ENCODE measurements at regions not wholly inside any gene's neighbourhood (a gene's known extent, or its start where the extent isn't known, plus 50 kb on each side); places are given as distances from the start of the nearest gene placed in this dataset.

DNA sequence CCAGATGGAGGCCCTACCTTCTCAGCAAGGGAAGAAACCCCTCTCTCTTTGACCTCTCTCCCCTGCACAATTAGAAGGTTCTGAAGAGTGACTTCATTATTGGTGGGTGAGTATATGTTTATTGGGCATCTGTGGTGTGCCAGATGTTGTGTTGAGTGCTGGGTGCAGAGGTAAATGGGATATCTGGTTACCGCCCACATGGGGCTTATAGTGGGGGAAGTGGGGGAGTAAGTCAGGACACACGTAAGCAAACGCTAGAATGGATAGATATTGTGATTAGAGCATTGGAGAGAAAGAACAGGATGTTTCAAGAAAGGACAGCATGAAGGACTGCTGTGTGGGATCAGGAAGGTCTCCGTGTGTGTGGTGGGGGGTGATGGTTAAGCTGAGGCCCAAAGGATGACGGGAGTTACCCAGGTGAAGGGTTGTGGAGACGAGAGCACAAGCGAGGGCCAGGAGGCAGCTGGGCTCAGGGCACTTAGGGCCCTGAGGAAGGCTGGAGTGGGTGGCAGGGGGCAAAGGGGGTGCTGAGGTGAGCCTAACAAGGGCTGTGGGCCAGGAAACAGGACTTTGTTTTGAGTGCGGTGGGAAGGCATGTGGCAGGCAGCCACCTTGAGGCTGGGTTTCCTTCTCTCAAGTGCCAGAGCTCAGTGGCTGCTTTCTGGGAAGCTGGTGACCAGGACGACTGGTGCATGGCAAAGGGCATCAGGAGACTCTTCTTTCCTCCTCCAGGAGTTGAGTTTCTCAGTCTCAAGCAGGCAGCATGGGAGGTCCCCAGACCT, 299.9 kb downstream of the RPS24 start:
- 94 to 95% methylated on average over 9 of the region's 9 CpGs for WGBS, 2 donors
- DNase-seq (ENCODE audit: low spot score in 2 of 2) = no peak
- Histone ChIP-seq H3K27me3 (no peaks in the 10 kb centered on the region), H3K4me3 (no peak overlapping the region), H3K36me3 (no peaks in the 10 kb centered on the region), H3K9me3 (peaks cover 0 to 2% (median 0%) of the 10 kb centered on the region in 4 donors), H3K4me1 (peaks cover 0 to 36% (median 12%) of the 10 kb centered on the region in 4 donors), H3K27ac (no peak overlapping the region)
- TF ChIP-seq POLR2A (IDR thresholded peaks at IDR 0.05) = no peak
- TF ChIP-seq, protein P1, sequence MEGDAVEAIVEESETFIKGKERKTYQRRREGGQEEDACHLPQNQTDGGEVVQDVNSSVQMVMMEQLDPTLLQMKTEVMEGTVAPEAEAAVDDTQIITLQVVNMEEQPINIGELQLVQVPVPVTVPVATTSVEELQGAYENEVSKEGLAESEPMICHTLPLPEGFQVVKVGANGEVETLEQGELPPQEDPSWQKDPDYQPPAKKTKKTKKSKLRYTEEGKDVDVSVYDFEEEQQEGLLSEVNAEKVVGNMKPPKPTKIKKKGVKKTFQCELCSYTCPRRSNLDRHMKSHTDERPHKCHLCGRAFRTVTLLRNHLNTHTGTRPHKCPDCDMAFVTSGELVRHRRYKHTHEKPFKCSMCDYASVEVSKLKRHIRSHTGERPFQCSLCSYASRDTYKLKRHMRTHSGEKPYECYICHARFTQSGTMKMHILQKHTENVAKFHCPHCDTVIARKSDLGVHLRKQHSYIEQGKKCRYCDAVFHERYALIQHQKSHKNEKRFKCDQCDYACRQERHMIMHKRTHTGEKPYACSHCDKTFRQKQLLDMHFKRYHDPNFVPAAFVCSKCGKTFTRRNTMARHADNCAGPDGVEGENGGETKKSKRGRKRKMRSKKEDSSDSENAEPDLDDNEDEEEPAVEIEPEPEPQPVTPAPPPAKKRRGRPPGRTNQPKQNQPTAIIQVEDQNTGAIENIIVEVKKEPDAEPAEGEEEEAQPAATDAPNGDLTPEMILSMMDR (IDR thresholded peaks at IDR 0.05) = no peak

DNA sequence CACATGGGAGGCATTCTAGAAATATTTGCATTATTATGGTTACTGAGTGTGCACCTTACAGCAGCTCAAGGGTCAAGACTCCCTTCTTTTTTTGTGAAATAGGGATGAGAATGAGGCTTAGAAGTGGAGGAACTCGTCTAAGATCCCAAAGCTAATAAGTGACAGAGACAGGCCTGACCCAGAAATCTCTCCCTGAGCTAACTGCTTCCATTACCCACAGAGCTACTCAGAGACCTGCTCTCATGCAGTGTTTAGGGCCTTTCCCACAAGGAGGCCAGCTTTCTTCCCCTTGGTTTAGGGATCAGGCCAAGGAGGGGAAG, 301.7 kb downstream of the RPS24 start:
- TF ChIP-seq EP300 (IDR thresholded peaks at IDR 0.05) (no peak), POLR2A (IDR thresholded peaks at IDR 0.05) (no peak)
- TF ChIP-seq, protein P1 (IDR thresholded peaks at IDR 0.05) = no peak
- H3K4me3 ChIP-seq = no peak overlapping the region
- H3K36me3 ChIP-seq = no peaks in the 10 kb centered on the region
- peaks cover 0 to 38% (median 16%) of the 10 kb centered on the region in 4 donors for H3K4me1 ChIP-seq
- no peaks in the 10 kb centered on the region for H3K27me3 ChIP-seq
- H3K9me3 ChIP-seq = peaks cover 0 to 2% (median 0%) of the 10 kb centered on the region in 4 donors
- H3K27ac ChIP-seq = peak overlapping the region in 1 of 4 donors; percentile 23
- no peak for DNase-seq (ENCODE audit: low spot score in 2 of 2)
- 47 to 56% methylated on average over 1 of the region's 1 CpG for WGBS, 2 donors

DNA sequence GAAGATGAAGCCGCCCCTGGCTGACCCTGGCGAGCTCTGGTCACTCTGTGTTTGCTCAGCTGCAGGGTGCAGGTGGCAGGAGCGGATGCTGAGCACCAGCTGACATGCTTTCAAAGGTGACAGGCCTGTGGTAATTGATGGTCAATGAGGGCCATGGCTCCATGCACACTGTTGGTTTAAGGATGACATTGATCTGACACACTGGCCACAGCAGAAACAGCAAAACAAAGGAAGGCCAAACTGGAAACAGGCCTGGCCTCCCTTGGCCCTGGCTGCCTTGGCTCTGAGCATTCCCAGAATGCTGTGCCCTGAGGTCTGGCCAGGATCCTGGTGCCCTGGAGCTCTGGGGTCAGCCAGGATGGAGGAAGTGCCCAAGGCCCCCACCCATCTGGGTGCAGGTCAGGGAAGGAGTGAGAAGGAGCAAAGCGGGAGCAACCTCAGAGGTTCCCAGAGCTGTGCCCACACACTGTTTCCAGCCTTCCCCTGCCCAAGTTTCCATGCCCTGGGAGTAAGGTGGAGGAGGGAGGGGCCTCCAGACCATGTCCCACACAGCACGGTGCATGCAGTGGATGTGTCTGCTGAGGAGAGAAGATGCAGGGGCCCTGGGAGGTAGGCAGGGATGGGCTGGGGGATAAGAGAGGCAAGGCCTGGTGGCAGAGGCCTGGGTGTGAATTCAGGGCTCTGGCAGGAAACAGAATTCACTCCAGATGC, 302.2 kb downstream of the RPS24 start:
- Histone ChIP-seq H3K9me3 (peaks cover 0 to 2% (median 0%) of the 10 kb centered on the region in 4 donors), H3K27ac (peak overlapping the region in 2 of 4 donors; percentile 23 to 38), H3K4me1 (peaks cover 0 to 38% (median 16%) of the 10 kb centered on the region in 4 donors), H3K36me3 (no peaks in the 10 kb centered on the region), H3K4me3 (no peak overlapping the region), H3K27me3 (no peaks in the 10 kb centered on the region)
- DNase-seq (ENCODE audit: low spot score in 2 of 2) = peak; percentile 19 to 60
- 37 to 43% methylated on average over 5 of the region's 5 CpGs for WGBS, 2 donors
- TF ChIP-seq EP300 (IDR thresholded peaks at IDR 0.05) (no peak), POLR2A (IDR thresholded peaks at IDR 0.05) (no peak)
- TF ChIP-seq, protein P1 (IDR thresholded peaks at IDR 0.05) = no peak

DNA sequence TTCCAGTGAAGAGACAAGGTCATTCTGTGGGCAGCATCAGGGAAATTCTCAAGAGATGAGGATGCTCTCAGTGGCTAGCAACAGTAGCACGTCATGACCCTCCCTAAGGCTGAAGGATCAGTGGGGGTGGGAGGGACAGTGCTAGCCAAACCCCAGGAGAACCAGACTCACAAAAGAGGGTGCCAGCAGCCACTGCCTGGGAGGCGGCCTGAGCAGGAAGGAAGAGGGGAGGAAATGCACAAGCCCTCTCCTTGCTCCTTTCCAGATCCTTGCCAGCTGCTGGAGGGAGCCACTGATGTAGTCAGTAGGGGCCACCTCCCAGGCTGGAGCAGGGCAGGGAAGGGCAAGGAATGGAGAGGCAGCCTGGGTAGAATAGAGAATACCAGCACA, 302.7 kb downstream of the RPS24 start:
- Histone ChIP-seq H3K36me3 (no peaks in the 10 kb centered on the region), H3K4me1 (peaks cover 0 to 34% (median 16%) of the 10 kb centered on the region in 4 donors), H3K27ac (peak overlapping the region in 1 of 4 donors; percentile 38), H3K27me3 (no peaks in the 10 kb centered on the region), H3K4me3 (no peak overlapping the region), H3K9me3 (peaks cover 0 to 2% (median 0%) of the 10 kb centered on the region in 4 donors)
- 44 to 55% methylated on average over 1 to 2 of the region's 2 CpGs for WGBS, 2 donors
- no peak for DNase-seq (ENCODE audit: low spot score in 2 of 2)
- TF ChIP-seq EP300 (IDR thresholded peaks at IDR 0.05) (no peak), POLR2A (IDR thresholded peaks at IDR 0.05) (no peak)
- TF ChIP-seq, protein P1 (IDR thresholded peaks at IDR 0.05) = no peak

DNA sequence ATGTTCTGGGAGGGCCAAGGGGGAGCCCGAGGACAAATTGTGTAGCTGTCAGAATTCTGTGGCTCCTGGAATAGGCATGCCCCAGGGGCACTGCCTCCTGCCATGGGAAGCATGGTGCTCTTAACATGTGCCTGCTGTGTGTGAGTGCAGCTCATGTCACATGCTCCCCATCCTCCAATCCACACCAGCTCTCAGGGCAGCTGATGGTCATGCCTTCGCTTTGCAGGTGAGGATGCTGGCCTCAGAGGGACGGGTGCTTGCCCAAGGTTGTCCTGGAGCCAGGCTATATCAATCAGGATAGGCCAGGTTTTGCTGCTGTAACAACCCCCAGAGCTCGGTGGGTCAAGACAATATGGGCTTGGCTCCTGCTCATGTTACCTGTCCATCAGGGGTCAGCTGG, 303.4 kb downstream of the RPS24 start:
- DNase-seq (ENCODE audit: low spot score in 2 of 2) = no peak
- TF ChIP-seq, protein P1 (IDR thresholded peaks at IDR 0.05) = no peak
- TF ChIP-seq POLR2A (IDR thresholded peaks at IDR 0.05) = no peak
- TF ChIP-seq EP300 (IDR thresholded peaks at IDR 0.05) = no peak
- no peak overlapping the region for H3K4me3 ChIP-seq
- H3K4me1 ChIP-seq = peaks cover 0 to 28% (median 16%) of the 10 kb centered on the region in 4 donors
- H3K27ac ChIP-seq = no peak overlapping the region
- peaks cover 0 to 2% (median 0%) of the 10 kb centered on the region in 4 donors for H3K9me3 ChIP-seq
- 73 to 91% methylated on average over 4 of the region's 4 CpGs for WGBS, 2 donors
- H3K36me3 ChIP-seq = no peaks in the 10 kb centered on the region
- no peaks in the 10 kb centered on the region for H3K27me3 ChIP-seq

Data from tibial nerve (tissue), 4 donors.